Loucy (cell line): ENCODE measurements at regions not wholly inside any gene's neighbourhood (a gene's known extent, or its start where the extent isn't known, plus 50 kb on each side); places are given as distances from the start of the nearest gene placed in this dataset.

Source experiments
- CTCF ChIP-seq: fragments of 200-600 bp; sonication (generic); conservative IDR thresholded peaks from 2 replicates; pipeline ENCODE4 v1.5.1; 2014; ENCODE audit warnings: mild to moderate bottlenecking, antibody characterized with exemption, low read length
- EZH2phosphoT487 ChIP-seq: fragments of 200-600 bp; IDR thresholded peaks from 2 replicates; pipeline ENCODE4 v1.6.1; 2018; ENCODE audit warnings: antibody characterized with exemption, mild to moderate bottlenecking, moderate library complexity, borderline replicate concordance

DNA sequence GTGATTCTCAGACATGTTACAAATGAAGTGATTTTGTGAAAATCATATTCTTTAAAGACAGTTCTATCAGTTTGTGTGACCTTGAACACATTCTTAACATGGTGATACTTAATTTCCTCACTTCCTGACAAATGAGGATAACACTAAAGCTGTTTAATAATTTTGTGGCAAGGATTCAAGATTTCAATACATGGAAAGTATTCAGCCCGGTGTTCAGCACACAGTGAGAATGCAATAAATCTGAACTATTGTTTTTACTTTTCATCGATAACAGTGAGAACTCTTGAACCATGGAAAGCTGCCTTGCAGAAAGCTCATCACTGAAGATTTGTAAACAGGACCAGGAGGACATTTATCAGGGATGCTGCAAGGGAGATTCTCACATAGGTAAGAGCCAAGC, 57.1 kb upstream of the C5orf46 start:
- TF ChIP-seq CTCF (no peak), EZH2phosphoT487 (no peak)
